Testis (tissue), 2 donors: ENCODE measurements at regions not wholly inside any gene's neighbourhood (a gene's known extent, or its start where the extent isn't known, plus 50 kb on each side); places are given as distances from the start of the nearest gene placed in this dataset.

Source experiments
- DNase-seq: peaks from one replicate; pipeline ENCODE4 v3.0.0-alpha.2; 2019
- H3K27ac ChIP-seq, 2 donors: fragments of 200-600 bp; sonication (generic); one replicate each; pipeline ENCODE4 v1.5.1; 2019
- H3K27me3 ChIP-seq: fragments of 200-600 bp; sonication (generic); one replicate; pipeline ENCODE4 v1.5.1; 2019
- H3K36me3 ChIP-seq: fragments of 200-600 bp; sonication (generic); one replicate; pipeline ENCODE4 v1.5.1; 2017; ENCODE audit warnings: low read depth; ENCODE audit errors: missing control alignments
- H3K4me1 ChIP-seq: fragments of 200-600 bp; sonication (generic); one replicate; pipeline ENCODE4 v1.5.1; 2019
- H3K4me3 ChIP-seq, 2 donors: fragments of 200-600 bp; sonication (generic); one replicate each; pipeline ENCODE4 v1.5.1; 2017 to 2019
- H3K9me3 ChIP-seq: fragments of 200-600 bp; sonication (generic); one replicate; pipeline ENCODE4 v1.5.1; 2017
- POLR2A ChIP-seq: fragments of 450-650 bp; IDR thresholded peaks from one replicate; pipeline ENCODE4 v1.6.1; 2017; ENCODE audit warnings: antibody characterized with exemption, mild to moderate bottlenecking, moderate library complexity
- WGBS, 2 donors: methylation state at CpG; one replicate each; pipeline ENCODE4 v1.1.5; 2018; 5-methylcytosine and 5-hydroxymethylcytosine counted together
- intact Hi-C: fragments of 100-400 bp; cut with DNase I; formaldehyde crosslinking; loops from one replicate; pipeline ENCODE4 v1.15.1; 2023; ENCODE audit warnings: low total_unique reads
- TF ChIP-seq, protein P1 (sequence below), 3 experiments: fragments of 450-650 bp in 2 of 3; fragments of 200-600 bp in 1 of 3; sonication (generic) in 1 of 3; IDR thresholded peaks; one replicate each; pipeline ENCODE4 v1.5.1; 2016 to 2019; ENCODE audit warnings: antibody characterized with exemption in 3 of 3, mild to moderate bottlenecking in 2 of 3, moderate library complexity in 1 of 3

DNA sequence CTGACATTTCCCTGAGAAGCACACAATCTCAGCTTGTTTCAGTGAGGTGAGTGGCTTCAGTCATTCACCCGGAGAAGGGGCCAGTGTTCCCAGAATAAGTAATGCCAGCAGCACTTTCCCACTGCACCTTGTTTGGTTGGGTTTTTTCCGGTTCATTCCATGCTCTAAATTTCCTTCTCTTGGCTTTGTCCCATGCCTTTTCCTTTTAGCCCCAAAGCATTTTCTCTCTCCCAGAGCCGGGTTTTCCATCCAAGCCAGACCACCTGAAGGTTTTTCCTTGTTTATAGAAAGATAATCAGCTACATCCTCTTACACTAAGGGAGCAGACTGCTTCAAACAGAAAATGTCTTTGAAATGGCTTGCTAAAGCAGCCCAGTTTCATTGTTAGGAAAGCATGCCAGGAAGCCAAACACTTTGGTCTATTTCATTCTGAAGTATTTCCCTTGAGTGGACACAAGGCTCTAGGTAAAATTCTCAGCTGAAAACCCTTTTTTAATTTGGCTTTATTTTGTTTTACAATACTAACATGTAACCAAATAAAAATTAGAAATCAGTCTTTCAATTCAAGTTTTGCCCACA, 501.6 kb downstream of the DTWD2 start:
- H3K4me1 ChIP-seq, result no peaks in the 10 kb centered on the region
- H3K27ac ChIP-seq, result no peak overlapping the region
- intact Hi-C loops, result no loop called here
- H3K4me3 ChIP-seq, result no peak overlapping the region
- H3K36me3 ChIP-seq, result no peaks in the 10 kb centered on the region
- WGBS, 2 donors, result 52 to 54% methylated on average over 3 of the region's 3 CpGs
- no peaks in the 10 kb centered on the region for H3K27me3 ChIP-seq
- TF ChIP-seq, protein P1, sequence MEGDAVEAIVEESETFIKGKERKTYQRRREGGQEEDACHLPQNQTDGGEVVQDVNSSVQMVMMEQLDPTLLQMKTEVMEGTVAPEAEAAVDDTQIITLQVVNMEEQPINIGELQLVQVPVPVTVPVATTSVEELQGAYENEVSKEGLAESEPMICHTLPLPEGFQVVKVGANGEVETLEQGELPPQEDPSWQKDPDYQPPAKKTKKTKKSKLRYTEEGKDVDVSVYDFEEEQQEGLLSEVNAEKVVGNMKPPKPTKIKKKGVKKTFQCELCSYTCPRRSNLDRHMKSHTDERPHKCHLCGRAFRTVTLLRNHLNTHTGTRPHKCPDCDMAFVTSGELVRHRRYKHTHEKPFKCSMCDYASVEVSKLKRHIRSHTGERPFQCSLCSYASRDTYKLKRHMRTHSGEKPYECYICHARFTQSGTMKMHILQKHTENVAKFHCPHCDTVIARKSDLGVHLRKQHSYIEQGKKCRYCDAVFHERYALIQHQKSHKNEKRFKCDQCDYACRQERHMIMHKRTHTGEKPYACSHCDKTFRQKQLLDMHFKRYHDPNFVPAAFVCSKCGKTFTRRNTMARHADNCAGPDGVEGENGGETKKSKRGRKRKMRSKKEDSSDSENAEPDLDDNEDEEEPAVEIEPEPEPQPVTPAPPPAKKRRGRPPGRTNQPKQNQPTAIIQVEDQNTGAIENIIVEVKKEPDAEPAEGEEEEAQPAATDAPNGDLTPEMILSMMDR (IDR thresholded peaks at IDR 0.05), result no peak
- no peak for TF ChIP-seq POLR2A
- no peaks in the 10 kb centered on the region for H3K9me3 ChIP-seq
- no peak for DNase-seq

DNA sequence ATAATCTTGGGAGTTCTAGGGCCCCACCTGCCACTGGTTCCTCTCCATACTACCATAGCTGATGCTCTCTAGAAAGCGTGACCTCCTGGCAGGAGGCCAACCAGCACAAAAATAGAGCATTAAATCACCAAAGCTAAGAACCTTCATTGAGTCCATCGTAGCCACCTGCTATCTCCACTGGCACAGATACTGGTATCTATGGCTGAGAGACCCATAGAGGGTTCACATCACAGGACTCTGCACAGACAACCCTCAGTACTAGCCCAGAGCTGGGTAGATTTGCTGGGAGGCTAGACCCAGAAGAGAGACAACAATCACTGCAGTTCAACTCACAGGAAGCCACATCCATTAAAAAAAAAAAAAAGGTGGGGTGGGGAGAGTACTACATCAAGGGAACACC, 509.1 kb downstream of the DTWD2 start:
- Histone ChIP-seq H3K27me3 (no peaks in the 10 kb centered on the region), H3K4me3 (no peak overlapping the region), H3K9me3 (no peaks in the 10 kb centered on the region), H3K4me1 (no peaks in the 10 kb centered on the region), H3K36me3 (no peaks in the 10 kb centered on the region), H3K27ac (no peak overlapping the region)
- no peak for DNase-seq
- TF ChIP-seq, protein P1 (IDR thresholded peaks at IDR 0.05), result no peak
- TF ChIP-seq POLR2A, result no peak
- intact Hi-C loops, result no loop called here
- WGBS, 2 donors, result 97 to 100% methylated on average over 2 of the region's 2 CpGs

DNA sequence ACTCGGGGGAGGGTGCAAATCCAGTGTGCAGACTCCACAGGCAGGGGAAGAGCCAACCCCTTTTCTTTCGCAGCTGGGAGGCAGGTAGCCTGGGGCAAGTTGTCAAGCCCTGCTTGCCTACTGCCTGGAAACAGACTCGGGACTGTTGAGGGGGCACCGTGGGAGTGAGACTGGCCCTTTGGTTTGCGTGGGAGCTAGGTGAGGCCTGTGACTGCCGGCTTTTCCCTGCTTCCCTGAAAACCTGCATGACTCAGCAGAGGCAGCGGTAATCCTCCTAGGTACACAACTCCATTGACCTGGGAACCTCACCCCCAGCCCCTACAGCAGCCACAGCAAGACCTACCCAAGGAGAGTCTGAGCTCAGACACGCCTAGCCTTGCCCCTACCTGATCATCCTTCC, 509.5 kb downstream of the DTWD2 start:
- H3K4me1 ChIP-seq, result no peaks in the 10 kb centered on the region
- DNase-seq, result no peak
- intact Hi-C loops, result no loop called here

GRCh38 chr5:118468085-118468484, 520.3 kb downstream of the DTWD2 start:
- H3K4me1 ChIP-seq, result no peaks in the 10 kb centered on the region
- H3K27me3 ChIP-seq, result no peaks in the 10 kb centered on the region
- H3K4me3 ChIP-seq, result no peak overlapping the region
- intact Hi-C loops, result no loop called here
- no peaks in the 10 kb centered on the region for H3K36me3 ChIP-seq
- no peak for DNase-seq
- TF ChIP-seq, protein P1 (IDR thresholded peaks at IDR 0.05), result no peak
- no peaks in the 10 kb centered on the region for H3K9me3 ChIP-seq
- H3K27ac ChIP-seq, result no peak overlapping the region

More for the DNA sequence above, 509.5 kb downstream of the DTWD2 start:
- no peak overlapping the region for H3K27ac ChIP-seq
- WGBS, 2 donors, result 91 to 95% methylated on average over 8 of the region's 8 CpGs
- no peaks in the 10 kb centered on the region for H3K9me3 ChIP-seq
- H3K36me3 ChIP-seq, result no peaks in the 10 kb centered on the region
- no peaks in the 10 kb centered on the region for H3K27me3 ChIP-seq
- no peak for TF ChIP-seq POLR2A
- TF ChIP-seq, protein P1 (IDR thresholded peaks at IDR 0.05), result no peak
- no peak overlapping the region for H3K4me3 ChIP-seq

DNA sequence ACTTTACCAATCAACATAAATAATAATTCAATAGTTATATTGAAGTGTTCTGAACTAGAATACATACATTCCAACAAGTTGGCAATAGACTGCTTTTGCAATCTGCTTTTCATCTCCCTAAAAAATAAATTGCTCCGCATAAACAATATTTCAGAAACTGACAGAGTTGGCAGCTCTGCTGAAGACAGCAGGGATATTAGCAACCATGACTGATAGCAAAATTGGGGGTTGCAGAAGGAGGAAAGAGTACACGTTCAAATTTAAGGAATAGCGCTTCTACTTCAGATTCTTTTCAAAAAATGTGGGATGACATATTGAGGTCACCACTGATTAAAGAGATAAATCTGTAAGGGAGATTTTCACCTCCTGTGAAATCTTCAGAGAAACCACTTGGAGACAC, 521.2 kb downstream of the DTWD2 start:
- 64 to 69% methylated on average over 3 of the region's 3 CpGs for WGBS, 2 donors
- Histone ChIP-seq H3K36me3 (no peaks in the 10 kb centered on the region), H3K27me3 (no peaks in the 10 kb centered on the region), H3K4me3 (no peak overlapping the region), H3K4me1 (no peaks in the 10 kb centered on the region), H3K9me3 (no peaks in the 10 kb centered on the region), H3K27ac (no peak overlapping the region)
- TF ChIP-seq, protein P1 (IDR thresholded peaks at IDR 0.05), result no peak
- no peak for TF ChIP-seq POLR2A
- no peak for DNase-seq
- intact Hi-C loops, result no loop called here
